Stimulated activated CD8-positive, alpha-beta memory T cell treated with anti-CD3 and anti-CD28 coated beads, Interleukin-15, amount 100 ng/mL, for 1 hour (primary cell): ENCODE measurements at regions not wholly inside any gene's neighbourhood (a gene's known extent, or its start where the extent isn't known, plus 50 kb on each side); places are given as distances from the start of the nearest gene placed in this dataset.
"Not testable (repeated sequence)": the region's sequence is repeated elsewhere in the genome, so short reads cannot be mapped to it uniquely, and the experiment has no call there.

ENCODE experiments used
- DNase-seq: peaks from one replicate; pipeline ENCODE4 v3.0.0-alpha.2; 2020; ENCODE audit warnings: low read depth

- no peak for DNase-seq
These were observed 2005.7 kb downstream of the MRPL39 start for GRCh38 chr21:23601549-23601948.

- no peak for DNase-seq
These were observed 2013.7 kb downstream of the MRPL39 start for GRCh38 chr21:23593582-23593981.

DNA sequence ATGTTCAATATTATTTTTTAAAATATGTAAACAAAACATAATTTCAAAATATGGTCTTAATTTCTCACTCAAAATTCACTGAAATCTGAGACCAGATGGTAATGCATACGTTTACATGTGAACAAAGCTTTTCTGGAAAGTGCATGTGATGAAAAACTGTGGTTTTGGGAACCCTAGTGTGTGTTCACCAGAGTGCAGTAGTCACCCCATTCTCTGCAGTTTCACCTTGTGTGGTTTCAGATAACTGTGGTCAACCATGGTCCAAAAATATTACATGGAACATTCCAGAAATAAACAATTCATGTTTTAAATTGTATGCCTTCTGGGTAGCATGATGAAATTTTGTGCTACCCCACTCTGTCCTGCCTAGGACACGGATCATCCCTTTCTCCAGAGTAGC is 2021.9 kb downstream of the MRPL39 start:
- no peak for DNase-seq

DNA sequence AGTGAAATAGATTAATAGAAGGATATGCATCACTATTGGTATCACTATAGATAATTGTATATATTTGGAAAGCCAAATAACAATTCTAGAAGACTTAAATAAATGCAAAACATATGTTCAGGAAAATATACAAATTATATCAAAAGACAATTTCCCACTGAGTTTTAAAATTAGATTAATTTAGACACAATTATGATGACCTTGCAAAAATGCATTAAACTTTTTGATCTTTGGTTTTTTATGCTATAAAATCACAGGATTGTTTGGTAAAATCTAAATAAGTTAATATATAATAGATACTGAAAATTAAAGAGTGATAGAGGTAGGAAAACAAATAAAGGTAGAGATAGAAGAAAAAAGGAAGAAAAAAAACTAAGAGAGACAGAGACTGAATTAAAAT is 2027.7 kb downstream of the MRPL39 start:
- DNase-seq = no peak

DNA sequence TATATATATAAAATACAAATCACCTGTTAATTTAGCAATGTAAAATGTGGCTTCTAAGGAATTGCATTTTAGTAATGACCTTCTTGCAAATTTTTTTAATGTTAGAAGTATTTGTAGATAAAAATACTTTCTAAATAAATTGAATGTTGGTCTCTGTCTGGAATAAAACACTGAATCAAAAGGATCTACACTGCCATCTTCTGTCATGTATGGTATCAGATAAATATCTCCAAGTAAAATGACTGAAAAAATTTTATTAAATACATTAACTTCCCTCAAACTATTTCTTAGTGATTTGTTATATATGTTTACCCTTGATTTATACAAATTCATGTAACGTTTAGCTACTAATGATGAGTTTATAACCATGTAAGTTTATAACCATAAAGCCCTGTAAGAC is 2029.3 kb downstream of the MRPL39 start:
- DNase-seq = no peak

- DNase-seq = no peak
These were observed 2032.3 kb downstream of the MRPL39 start for GRCh38 chr21:23574932-23575331.

- not testable (repeated sequence) for DNase-seq
These were observed 2058.4 kb downstream of the MRPL39 start for GRCh38 chr21:23548924-23549323.

DNA sequence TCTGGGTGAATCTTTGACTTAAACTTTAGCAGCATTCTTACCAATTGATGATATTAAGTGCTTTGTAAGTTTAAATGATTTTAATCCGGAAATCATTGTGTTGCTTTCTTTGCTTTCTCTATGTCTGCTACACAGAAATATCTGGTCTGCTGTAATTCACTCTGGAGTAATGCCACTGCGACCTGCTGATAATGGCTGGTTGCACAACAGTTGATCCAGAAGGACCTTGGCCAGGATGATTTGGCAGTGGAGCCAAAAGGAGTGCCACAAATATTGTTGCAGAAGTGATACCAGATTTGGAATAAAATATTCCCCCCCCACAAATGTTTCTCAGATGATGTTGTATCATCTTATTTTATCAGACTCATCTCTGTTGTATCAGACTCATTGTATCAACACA is 2063.9 kb downstream of the MRPL39 start:
- no peak for DNase-seq

GRCh38 chr21:23542097-23542496 is 2065.2 kb downstream of the MRPL39 start:
- DNase-seq = no peak

GRCh38 chr21:23541571-23541970 is 2065.7 kb downstream of the MRPL39 start:
- DNase-seq = no peak

- no peak for DNase-seq
These were observed 2072.4 kb downstream of the MRPL39 start for GRCh38 chr21:23534850-23535249.

GRCh38 chr21:23531444-23531843 is 2075.8 kb downstream of the MRPL39 start:
- DNase-seq = no peak

DNA sequence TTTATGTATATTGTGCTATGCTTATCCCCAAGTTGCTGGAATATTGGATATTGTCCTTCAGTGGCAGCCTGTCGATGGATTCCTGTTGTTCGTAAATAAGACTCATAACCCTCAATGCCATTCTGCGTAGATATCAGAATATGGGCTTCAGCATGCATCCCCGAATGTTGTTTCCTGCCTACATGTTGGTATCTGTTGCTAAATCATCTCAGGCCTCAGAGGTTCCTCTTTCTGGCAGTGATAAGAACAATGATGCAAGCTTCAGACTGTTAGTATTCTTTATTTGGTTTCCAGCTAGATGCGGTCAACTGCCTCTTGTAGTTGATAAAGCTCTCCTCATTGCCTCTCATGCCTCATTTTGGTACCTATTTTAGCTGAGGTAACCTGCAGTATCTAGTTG is 2082.6 kb downstream of the MRPL39 start:
- DNase-seq = no peak

- DNase-seq = no peak
These were observed 2084.5 kb downstream of the MRPL39 start for GRCh38 chr21:23522751-23523150.

DNA sequence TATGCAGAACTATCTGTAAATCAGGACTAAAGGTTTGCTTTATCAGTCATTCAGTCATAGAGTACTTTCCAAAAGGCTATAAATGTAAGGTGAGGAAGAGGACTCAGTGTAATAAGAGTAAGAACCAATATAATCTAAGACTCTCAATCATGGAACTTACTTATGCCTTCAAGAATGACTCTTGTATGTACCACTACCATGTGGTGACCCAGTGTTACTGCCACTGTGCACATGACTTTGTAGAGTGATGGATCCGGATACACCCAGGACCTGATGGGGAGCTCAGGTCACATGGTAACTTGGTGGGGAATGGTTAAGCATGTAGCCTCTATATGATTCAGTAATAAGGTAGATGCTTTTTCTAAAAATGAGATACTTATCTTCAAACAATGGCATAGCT is 2099.8 kb downstream of the MRPL39 start:
- DNase-seq = no peak

DNA sequence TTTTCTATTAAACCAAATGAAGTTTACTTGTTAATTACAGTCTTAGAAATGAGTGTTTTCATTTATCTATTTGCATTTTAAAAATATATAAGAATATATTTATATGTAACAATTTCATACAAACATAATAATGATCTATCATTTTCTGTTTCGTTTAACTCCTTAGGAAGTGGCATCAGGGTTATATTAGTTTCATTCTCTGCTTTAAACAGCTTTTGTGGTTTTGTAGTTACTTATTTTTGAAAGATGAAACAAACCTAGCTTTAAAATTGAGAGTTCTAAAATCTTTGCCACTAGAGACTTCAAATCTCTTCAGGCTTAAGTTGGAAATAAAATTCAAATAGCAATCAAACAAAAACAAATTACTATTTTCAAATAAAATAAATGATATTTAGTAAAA is 2110.6 kb downstream of the MRPL39 start:
- DNase-seq = no peak

- no peak for DNase-seq
These were observed 2119.0 kb downstream of the MRPL39 start for GRCh38 chr21:23488245-23488644.

GRCh38 chr21:23480591-23481270 is 2126.6 kb downstream of the MRPL39 start:
- no peak for DNase-seq

GRCh38 chr21:23478381-23478780 is 2128.9 kb downstream of the MRPL39 start:
- DNase-seq = no peak

- DNase-seq = no peak
These were observed 2131.7 kb downstream of the MRPL39 start for GRCh38 chr21:23475281-23476219.

DNA sequence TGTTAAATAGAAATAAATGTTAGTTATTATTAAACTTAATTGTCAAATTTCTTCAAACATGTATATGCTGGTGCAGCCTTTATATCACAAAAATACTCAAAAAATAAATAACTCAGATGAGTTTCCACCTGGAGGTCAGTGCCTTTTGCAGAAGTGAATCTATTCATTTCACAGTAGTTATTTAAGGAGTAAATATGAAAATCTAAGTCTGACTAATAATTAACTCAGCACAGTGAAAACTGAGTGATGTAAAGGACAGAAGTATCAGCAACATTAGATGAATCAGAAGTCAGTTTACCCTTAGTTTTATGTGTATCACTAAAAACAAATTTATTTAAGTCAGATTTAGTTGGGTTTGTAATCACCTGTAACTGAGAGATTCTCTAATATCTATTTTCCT is 2135.4 kb downstream of the MRPL39 start:
- DNase-seq = no peak

GRCh38 chr21:23463365-23463764 is 2143.9 kb downstream of the MRPL39 start:
- no peak for DNase-seq

DNA sequence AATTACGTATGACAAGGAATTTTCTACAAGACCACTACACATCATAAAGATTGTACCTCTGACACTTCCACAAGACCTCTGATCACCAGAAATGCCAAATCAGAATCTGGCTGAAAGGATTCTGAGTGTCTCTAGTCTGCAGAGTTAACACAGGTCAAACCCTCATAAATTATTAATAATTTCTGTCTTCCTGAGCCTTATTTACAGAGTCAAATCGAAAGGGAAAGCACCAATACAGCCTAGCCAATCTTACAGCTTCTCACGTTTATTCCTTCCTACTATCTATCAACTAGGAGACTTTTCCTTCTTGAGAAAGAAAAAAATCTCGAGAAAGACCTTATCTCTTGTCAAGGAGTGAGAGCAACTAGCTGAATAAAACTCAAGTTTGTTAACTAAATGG is 2151.6 kb downstream of the MRPL39 start:
- no peak for DNase-seq
